ENCODE measurements at regions not wholly inside any gene's neighbourhood (a gene's known extent, or its start where the extent isn't known, plus 50 kb on each side); places are given as distances from the start of the nearest gene placed in this dataset.

DNA sequence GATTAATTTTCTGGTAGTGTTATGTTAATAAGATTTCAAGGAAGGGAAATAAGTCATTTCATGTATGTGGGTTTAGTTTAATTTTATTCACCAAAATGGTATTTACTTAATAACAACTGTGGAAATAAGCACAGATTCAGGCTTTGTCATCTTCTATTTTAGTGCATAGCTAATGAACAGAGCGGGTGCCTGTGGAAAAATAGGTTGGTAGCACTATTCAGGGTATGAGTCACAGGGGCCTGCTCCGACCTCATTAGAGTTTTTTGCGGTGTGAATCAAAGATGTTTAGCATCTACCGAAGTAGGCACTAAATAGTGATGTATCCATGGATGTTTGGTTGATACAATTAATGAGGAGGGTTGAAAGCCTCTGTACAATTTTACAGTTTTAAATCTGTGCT, 78.2 kb downstream of the FAT3 start:
- Histone ChIP-seq H3K9me3 (no peaks in the 10 kb centered on the region), H3K27me3 (no peaks in the 10 kb centered on the region), H3K4me1 (no peaks in the 10 kb centered on the region), H3K4me3 (no peak overlapping the region), H3K36me3 (no peaks in the 10 kb centered on the region), H3K27ac (no peak overlapping the region)
- TF ChIP-seq, protein P1, sequence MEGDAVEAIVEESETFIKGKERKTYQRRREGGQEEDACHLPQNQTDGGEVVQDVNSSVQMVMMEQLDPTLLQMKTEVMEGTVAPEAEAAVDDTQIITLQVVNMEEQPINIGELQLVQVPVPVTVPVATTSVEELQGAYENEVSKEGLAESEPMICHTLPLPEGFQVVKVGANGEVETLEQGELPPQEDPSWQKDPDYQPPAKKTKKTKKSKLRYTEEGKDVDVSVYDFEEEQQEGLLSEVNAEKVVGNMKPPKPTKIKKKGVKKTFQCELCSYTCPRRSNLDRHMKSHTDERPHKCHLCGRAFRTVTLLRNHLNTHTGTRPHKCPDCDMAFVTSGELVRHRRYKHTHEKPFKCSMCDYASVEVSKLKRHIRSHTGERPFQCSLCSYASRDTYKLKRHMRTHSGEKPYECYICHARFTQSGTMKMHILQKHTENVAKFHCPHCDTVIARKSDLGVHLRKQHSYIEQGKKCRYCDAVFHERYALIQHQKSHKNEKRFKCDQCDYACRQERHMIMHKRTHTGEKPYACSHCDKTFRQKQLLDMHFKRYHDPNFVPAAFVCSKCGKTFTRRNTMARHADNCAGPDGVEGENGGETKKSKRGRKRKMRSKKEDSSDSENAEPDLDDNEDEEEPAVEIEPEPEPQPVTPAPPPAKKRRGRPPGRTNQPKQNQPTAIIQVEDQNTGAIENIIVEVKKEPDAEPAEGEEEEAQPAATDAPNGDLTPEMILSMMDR (IDR thresholded peaks at IDR 0.05), result no peak
- no peak for DNase-seq (ENCODE audit: low spot score)

DNA sequence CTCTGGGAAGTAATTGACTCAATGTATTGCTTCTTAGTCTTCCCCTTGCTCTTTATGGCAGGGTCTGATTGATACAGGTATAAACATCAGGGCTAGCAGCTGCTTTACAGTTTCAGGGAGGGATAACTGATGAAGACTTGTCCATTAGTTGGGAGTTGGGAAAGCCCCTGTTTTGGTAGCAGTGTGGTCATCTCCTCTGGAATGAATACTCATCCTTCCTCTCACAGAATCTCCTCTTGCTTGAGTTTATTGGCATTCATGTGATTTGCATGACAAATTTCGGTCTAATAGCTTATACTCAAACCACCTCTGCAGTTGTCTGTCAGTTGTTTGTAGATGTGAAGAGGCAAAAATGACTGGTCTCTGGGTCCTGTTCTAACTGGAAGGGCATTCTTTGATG, 79.7 kb downstream of the FAT3 start:
- Histone ChIP-seq H3K27me3 (no peaks in the 10 kb centered on the region), H3K9me3 (no peaks in the 10 kb centered on the region), H3K27ac (no peak overlapping the region), H3K4me3 (no peak overlapping the region), H3K36me3 (no peaks in the 10 kb centered on the region), H3K4me1 (no peaks in the 10 kb centered on the region)
- TF ChIP-seq, protein P1 (IDR thresholded peaks at IDR 0.05), result no peak
- no peak for DNase-seq (ENCODE audit: low spot score)

DNA sequence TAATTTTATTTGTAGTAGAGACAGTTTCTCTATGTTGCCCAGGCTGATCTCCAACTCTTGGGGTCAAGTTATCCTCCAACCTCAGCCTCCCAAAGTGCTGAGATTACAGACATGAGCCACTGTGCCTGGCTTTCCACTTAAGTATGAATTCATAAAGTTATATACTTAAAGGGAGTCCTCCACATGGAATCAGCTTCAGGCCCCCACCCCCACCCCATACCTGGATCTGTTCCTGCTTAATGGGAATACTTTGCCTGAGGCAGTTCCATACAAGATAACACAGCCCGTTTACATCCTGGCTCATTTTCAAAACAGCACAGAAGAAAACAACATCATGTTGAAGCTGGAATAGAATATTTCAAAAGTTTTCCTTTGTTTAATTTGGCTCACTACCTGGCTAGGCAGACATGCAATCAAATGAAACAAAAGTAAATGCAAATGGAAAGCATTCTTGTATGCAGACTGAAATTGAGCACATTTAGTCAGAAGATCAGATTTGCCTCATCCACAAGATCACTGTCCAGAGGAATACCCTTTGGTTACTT, 82.4 kb downstream of the FAT3 start:
- H3K36me3 ChIP-seq, result no peaks in the 10 kb centered on the region
- TF ChIP-seq, protein P1 (IDR thresholded peaks at IDR 0.05), result no peak
- no peaks in the 10 kb centered on the region for H3K9me3 ChIP-seq
- H3K4me3 ChIP-seq, result no peak overlapping the region
- H3K27ac ChIP-seq, result no peak overlapping the region
- DNase-seq (ENCODE audit: low spot score), result no peak
- no peaks in the 10 kb centered on the region for H3K27me3 ChIP-seq
- H3K4me1 ChIP-seq, result no peaks in the 10 kb centered on the region

DNA sequence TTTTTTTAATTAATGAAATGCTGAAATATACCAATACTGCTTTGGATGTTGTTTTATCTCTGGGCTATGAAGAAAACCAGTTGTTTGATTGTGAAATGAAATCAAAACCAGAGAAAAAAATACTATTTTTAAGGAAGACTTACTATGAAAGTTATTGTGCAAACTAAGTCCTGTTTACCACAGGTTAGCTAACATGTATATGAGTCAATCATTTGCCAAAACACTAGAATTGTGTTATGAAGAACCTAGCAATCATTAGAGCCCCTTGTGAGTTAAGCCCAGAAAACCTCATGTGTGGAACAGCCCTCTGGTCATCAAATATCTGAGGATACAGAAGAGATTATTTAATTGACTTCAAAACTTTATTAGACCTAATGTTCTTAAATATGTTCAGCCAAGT, 83.7 kb downstream of the FAT3 start:
- H3K4me1 ChIP-seq, result no peaks in the 10 kb centered on the region
- no peak overlapping the region for H3K27ac ChIP-seq
- no peak for DNase-seq (ENCODE audit: low spot score)
- no peaks in the 10 kb centered on the region for H3K27me3 ChIP-seq
- TF ChIP-seq, protein P1 (IDR thresholded peaks at IDR 0.05), result no peak
- no peak overlapping the region for H3K4me3 ChIP-seq
- no peaks in the 10 kb centered on the region for H3K9me3 ChIP-seq
- no peaks in the 10 kb centered on the region for H3K36me3 ChIP-seq

DNA sequence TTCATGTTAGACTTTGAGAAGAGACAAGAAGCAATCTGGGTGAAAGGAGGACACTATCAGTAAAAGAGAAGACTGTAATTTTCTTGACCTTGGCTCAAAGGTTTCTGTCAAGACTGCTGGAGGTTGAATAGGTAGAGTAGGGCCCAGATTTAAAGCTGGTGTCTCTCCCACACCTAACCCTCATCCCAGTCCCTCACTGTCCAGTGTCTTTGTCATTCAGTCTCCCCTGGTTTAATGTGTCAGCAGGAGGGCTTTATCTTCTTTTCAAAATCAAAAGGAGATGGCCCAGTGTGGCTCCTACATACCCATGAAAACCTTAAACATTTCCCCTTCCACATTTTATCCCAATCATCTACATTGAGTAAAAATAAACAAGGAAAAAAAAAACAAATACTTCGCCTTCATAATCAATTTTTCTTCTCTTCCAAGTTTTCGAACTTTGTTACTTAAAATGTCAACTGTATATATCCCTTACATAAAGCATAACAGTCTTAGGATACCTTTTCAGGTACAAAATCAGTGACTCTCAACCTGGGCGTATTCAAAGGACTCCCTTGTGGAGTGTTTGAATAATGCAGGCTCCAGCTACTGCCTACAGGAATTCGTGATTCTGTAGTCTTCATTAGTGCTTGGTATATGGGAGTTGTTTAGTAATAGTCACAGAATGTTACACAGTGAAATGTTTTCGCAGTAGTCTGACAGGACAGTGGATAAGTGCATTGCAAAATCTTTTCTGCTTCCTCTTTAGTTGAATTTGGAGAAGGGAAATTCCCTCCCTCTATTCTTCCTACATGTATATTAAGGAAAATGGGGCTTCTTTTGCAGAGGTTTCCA, 87.2 kb downstream of the FAT3 start:
- no peaks in the 10 kb centered on the region for H3K27me3 ChIP-seq
- H3K9me3 ChIP-seq, result no peaks in the 10 kb centered on the region
- DNase-seq (ENCODE audit: low spot score), result no peak
- H3K4me1 ChIP-seq, result peaks cover 0 to 8% of the 10 kb centered on the region in 2 donors
- H3K4me3 ChIP-seq, result no peak overlapping the region
- no peaks in the 10 kb centered on the region for H3K36me3 ChIP-seq
- TF ChIP-seq, protein P1 (IDR thresholded peaks at IDR 0.05), result no peak
- H3K27ac ChIP-seq, result no peak overlapping the region

Measured in right atrium auricular region (tissue), 2 donors.